Naive B cell (primary cell): ENCODE measurements at regions not wholly inside any gene's neighbourhood (a gene's known extent, or its start where the extent isn't known, plus 50 kb on each side); places are given as distances from the start of the nearest gene placed in this dataset.
"Not testable (repeated sequence)": the region's sequence is repeated elsewhere in the genome, so short reads cannot be mapped to it uniquely, and the experiment has no call there.

Experiments
- ATAC-seq, 2 donors: fragments of 150-1000 bp; cut with Tn5 transposase; 2 replicates each; pipeline ENCODE4 v1.10.0; 2021; ENCODE audit warnings: low read depth in 2 of 2, mild to moderate bottlenecking in 2 of 2, moderate library complexity in 2 of 2
- DNase-seq: peaks from one replicate; pipeline ENCODE4 v3.0.0; 2022
- H3K27ac Mint-ChIP-seq, 6 donors: one replicate each; pipeline ENCODE4 v1.8.0; 2020 to 2022; ENCODE audit warnings: mild to moderate bottlenecking in 6 of 6, mixed read lengths in 6 of 6, moderate library complexity in 5 of 6, inconsistent platforms in 2 of 6
- H3K27me3 Mint-ChIP-seq, 3 donors: one replicate each; pipeline ENCODE4 v1.8.0; 2021 to 2022; ENCODE audit warnings: mixed read lengths in 3 of 3, mild to moderate bottlenecking in 1 of 3
- H3K36me3 Mint-ChIP-seq, 2 donors: one replicate each; pipeline ENCODE4 v1.8.0; 2020 to 2022; ENCODE audit warnings: mixed read lengths in 2 of 2, inconsistent platforms in 1 of 2, mild to moderate bottlenecking in 1 of 2
- H3K4me1 Mint-ChIP-seq, 3 donors: one replicate each; pipeline ENCODE4 v1.8.0; 2020 to 2022; ENCODE audit warnings: mixed read lengths in 3 of 3, inconsistent platforms in 1 of 3, mild to moderate bottlenecking in 1 of 3, moderate library complexity in 1 of 3
- H3K4me3 Mint-ChIP-seq, 8 donors: one replicate each; pipeline ENCODE4 v1.8.0; 2020 to 2022; ENCODE audit warnings: mild to moderate bottlenecking in 8 of 8, mixed read lengths in 8 of 8, moderate library complexity in 8 of 8, inconsistent platforms in 2 of 8
- H3K9me3 Mint-ChIP-seq, 7 donors: one replicate each; pipeline ENCODE4 v1.8.0; 2020 to 2022; ENCODE audit warnings: mixed read lengths in 7 of 7, mild to moderate bottlenecking in 5 of 7, inconsistent platforms in 2 of 7, moderate library complexity in 1 of 7

- Mint-ChIP-seq H3K27me3 (peaks cover 4 to 23% (median 7%) of the 10 kb centered on the region in 3 donors), H3K9me3 (no peaks in the 10 kb centered on the region), H3K27ac (no peak overlapping the region), H3K4me3 (no peak overlapping the region), H3K36me3 (no peaks in the 10 kb centered on the region), H3K4me1 (no peaks in the 10 kb centered on the region)
- ATAC-seq (no peak), DNase-seq (no peak)
Measured at GRCh38 chr10:6692856-6693255, 112.8 kb upstream of the PRKCQ start.

- H3K4me3 Mint-ChIP-seq: no peak overlapping the region
- ATAC-seq: no peak
- H3K27ac Mint-ChIP-seq: no peak overlapping the region
- H3K4me1 Mint-ChIP-seq: no peaks in the 10 kb centered on the region
- H3K9me3 Mint-ChIP-seq: no peaks in the 10 kb centered on the region
- H3K27me3 Mint-ChIP-seq: peaks cover 4 to 29% (median 13%) of the 10 kb centered on the region in 3 donors
- no peak for DNase-seq
- no peaks in the 10 kb centered on the region for H3K36me3 Mint-ChIP-seq
Measured at GRCh38 chr10:6692103-6692502, 112.0 kb upstream of the PRKCQ start.

GRCh38 chr10:6689036-6689435 lies 109.0 kb upstream of the PRKCQ start:
- Mint-ChIP-seq H3K9me3 (no peaks in the 10 kb centered on the region), H3K27ac (no peak overlapping the region), H3K27me3 (peaks cover 4 to 34% (median 13%) of the 10 kb centered on the region in 3 donors), H3K4me1 (no peaks in the 10 kb centered on the region), H3K4me3 (no peak overlapping the region), H3K36me3 (no peaks in the 10 kb centered on the region)
- DNase-seq: no peak
- no peak for ATAC-seq

- no peaks in the 10 kb centered on the region for H3K36me3 Mint-ChIP-seq
- DNase-seq (no peak), ATAC-seq (no peak)
- H3K9me3 Mint-ChIP-seq: no peaks in the 10 kb centered on the region
- no peaks in the 10 kb centered on the region for H3K4me1 Mint-ChIP-seq
- no peak overlapping the region for H3K4me3 Mint-ChIP-seq
- peaks cover 14 to 33% (median 31%) of the 10 kb centered on the region in 3 donors for H3K27me3 Mint-ChIP-seq
- peak overlapping the region in 1 of 6 donors; percentile 75 for H3K27ac Mint-ChIP-seq
Measured at GRCh38 chr10:6680735-6681134, 100.7 kb upstream of the PRKCQ start.

- no peak for DNase-seq
- Mint-ChIP-seq H3K4me1 (peaks cover 0 to 4% (median 1%) of the 10 kb centered on the region in 3 donors), H3K27me3 (peaks cover 29 to 40% (median 37%) of the 10 kb centered on the region in 3 donors), H3K4me3 (no peak overlapping the region), H3K27ac (no peak overlapping the region), H3K36me3 (no peaks in the 10 kb centered on the region), H3K9me3 (no peaks in the 10 kb centered on the region)
- ATAC-seq: no peak
Measured at GRCh38 chr10:6678956-6679355, 98.9 kb upstream of the PRKCQ start.

- H3K4me3 Mint-ChIP-seq: no peak overlapping the region
- H3K9me3 Mint-ChIP-seq: no peaks in the 10 kb centered on the region
- ATAC-seq: no peak
- peaks cover 31 to 40% (median 34%) of the 10 kb centered on the region in 3 donors for H3K27me3 Mint-ChIP-seq
- H3K27ac Mint-ChIP-seq: no peak overlapping the region
- H3K36me3 Mint-ChIP-seq: no peaks in the 10 kb centered on the region
- peak; percentile 30 for DNase-seq
- peaks cover 0 to 4% (median 1%) of the 10 kb centered on the region in 3 donors for H3K4me1 Mint-ChIP-seq
Measured at GRCh38 chr10:6678211-6678803, 98.2 kb upstream of the PRKCQ start.

GRCh38 chr10:6677129-6677528 lies 97.1 kb upstream of the PRKCQ start:
- H3K4me3 Mint-ChIP-seq, H3K36me3 Mint-ChIP-seq, DNase-seq, H3K27ac Mint-ChIP-seq, H3K4me1 Mint-ChIP-seq, H3K9me3 Mint-ChIP-seq, ATAC-seq: not testable (repeated sequence)
- H3K27me3 Mint-ChIP-seq: peaks cover 21 to 34% (median 31%) of the 10 kb centered on the region in 3 donors

GRCh38 chr10:6674291-6674690 lies 94.2 kb upstream of the PRKCQ start:
- Mint-ChIP-seq H3K27ac (no peak overlapping the region), H3K4me3 (no peak overlapping the region), H3K27me3 (peaks cover 17 to 29% (median 18%) of the 10 kb centered on the region in 3 donors), H3K36me3 (no peaks in the 10 kb centered on the region), H3K9me3 (peaks cover 0 to 2% (median 0%) of the 10 kb centered on the region in 7 donors), H3K4me1 (peaks cover 0 to 4% (median 1%) of the 10 kb centered on the region in 3 donors)
- ATAC-seq: peak; percentile 52 to 64
- no peak for DNase-seq

GRCh38 chr10:6671976-6672375 lies 91.9 kb upstream of the PRKCQ start:
- Mint-ChIP-seq H3K4me1 (peaks cover 0 to 4% (median 1%) of the 10 kb centered on the region in 3 donors), H3K4me3 (no peak overlapping the region), H3K27me3 (peaks cover 6 to 20% (median 6%) of the 10 kb centered on the region in 3 donors), H3K27ac (no peak overlapping the region), H3K9me3 (peaks cover 0 to 2% (median 0%) of the 10 kb centered on the region in 7 donors), H3K36me3 (no peaks in the 10 kb centered on the region)
- ATAC-seq: no peak
- DNase-seq: no peak

GRCh38 chr10:6669269-6669859 lies 89.3 kb upstream of the PRKCQ start:
- DNase-seq (no peak), ATAC-seq (no peak)
- Mint-ChIP-seq H3K4me3 (no peak overlapping the region), H3K4me1 (peaks cover 0 to 3% (median 1%) of the 10 kb centered on the region in 3 donors), H3K36me3 (no peaks in the 10 kb centered on the region), H3K27ac (no peak overlapping the region), H3K9me3 (peaks cover 0 to 2% (median 0%) of the 10 kb centered on the region in 7 donors), H3K27me3 (peaks cover 0 to 9% (median 6%) of the 10 kb centered on the region in 3 donors)

GRCh38 chr10:6667679-6668270 lies 87.7 kb upstream of the PRKCQ start:
- no peak for ATAC-seq
- Mint-ChIP-seq H3K27ac (no peak overlapping the region), H3K36me3 (no peaks in the 10 kb centered on the region), H3K4me3 (no peak overlapping the region), H3K9me3 (peaks cover 0 to 2% (median 0%) of the 10 kb centered on the region in 7 donors), H3K27me3 (peaks cover 0 to 4% (median 0%) of the 10 kb centered on the region in 3 donors), H3K4me1 (no peaks in the 10 kb centered on the region)
- DNase-seq: no peak

- peaks cover 0 to 4% (median 0%) of the 10 kb centered on the region in 3 donors for H3K27me3 Mint-ChIP-seq
- no peak overlapping the region for H3K27ac Mint-ChIP-seq
- ATAC-seq: no peak
- DNase-seq: no peak
- H3K36me3 Mint-ChIP-seq: no peaks in the 10 kb centered on the region
- H3K9me3 Mint-ChIP-seq: peaks cover 0 to 2% (median 0%) of the 10 kb centered on the region in 7 donors
- H3K4me1 Mint-ChIP-seq: no peaks in the 10 kb centered on the region
- no peak overlapping the region for H3K4me3 Mint-ChIP-seq
Measured at GRCh38 chr10:6667150-6667549, 87.1 kb upstream of the PRKCQ start.

- no peaks in the 10 kb centered on the region for H3K4me1 Mint-ChIP-seq
- H3K36me3 Mint-ChIP-seq: no peaks in the 10 kb centered on the region
- ATAC-seq (no peak), DNase-seq (no peak)
- peaks cover 0 to 2% (median 0%) of the 10 kb centered on the region in 7 donors for H3K9me3 Mint-ChIP-seq
- no peak overlapping the region for H3K4me3 Mint-ChIP-seq
- H3K27ac Mint-ChIP-seq: no peak overlapping the region
- peaks cover 0 to 5% (median 4%) of the 10 kb centered on the region in 3 donors for H3K27me3 Mint-ChIP-seq
Measured at GRCh38 chr10:6665847-6666246, 85.8 kb upstream of the PRKCQ start.

GRCh38 chr10:6660460-6660859 lies 80.4 kb upstream of the PRKCQ start:
- Mint-ChIP-seq H3K36me3 (no peaks in the 10 kb centered on the region), H3K4me1 (no peaks in the 10 kb centered on the region), H3K4me3 (no peak overlapping the region), H3K9me3 (peaks cover 0 to 6% (median 1%) of the 10 kb centered on the region in 7 donors), H3K27me3 (peaks cover 8 to 28% (median 9%) of the 10 kb centered on the region in 3 donors), H3K27ac (no peak overlapping the region)
- ATAC-seq (no peak), DNase-seq (no peak)
